Inferior parietal cortex (tissue), 1 donor: ENCODE measurements at regions not wholly inside any gene's neighbourhood (a gene's known extent, or its start where the extent isn't known, plus 50 kb on each side); places are given as distances from the start of the nearest gene placed in this dataset.
"Not testable (repeated sequence)": the region's sequence is repeated elsewhere in the genome, so short reads cannot be mapped to it uniquely, and the experiment has no call there.

Experiments used
- DNase-seq: peaks from one replicate; pipeline ENCODE4 v3.0.0-alpha.2; 2016; ENCODE audit errors: extremely low spot score

- DNase-seq, result no peak
These were observed 401.4 kb upstream of the PTCHD4 start for GRCh38 chr6:48512390-48512789.

GRCh38 chr6:48511378-48511777, 400.4 kb upstream of the PTCHD4 start:
- no peak for DNase-seq

DNA sequence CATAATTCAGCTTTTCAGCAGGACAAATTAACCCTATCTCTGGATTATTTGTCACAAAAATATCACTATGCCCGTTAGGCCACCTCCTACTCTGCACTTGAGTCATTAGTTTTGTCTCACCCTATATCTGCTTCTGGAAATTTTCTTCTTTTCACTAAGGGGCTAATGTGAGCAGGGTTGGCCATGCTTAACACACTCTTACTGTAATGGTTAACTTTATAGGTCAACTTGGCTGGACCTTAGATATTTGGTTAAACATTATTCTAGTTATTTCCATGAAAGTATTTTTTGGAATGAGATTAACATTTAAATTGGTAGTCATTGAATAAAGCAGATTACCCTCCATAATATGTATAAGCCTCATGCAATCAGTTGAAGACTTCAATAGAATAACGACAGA, 394.6 kb upstream of the PTCHD4 start:
- no peak for DNase-seq

- DNase-seq, result not testable (repeated sequence)
These were observed 382.4 kb upstream of the PTCHD4 start for GRCh38 chr6:48493432-48493831.

DNA sequence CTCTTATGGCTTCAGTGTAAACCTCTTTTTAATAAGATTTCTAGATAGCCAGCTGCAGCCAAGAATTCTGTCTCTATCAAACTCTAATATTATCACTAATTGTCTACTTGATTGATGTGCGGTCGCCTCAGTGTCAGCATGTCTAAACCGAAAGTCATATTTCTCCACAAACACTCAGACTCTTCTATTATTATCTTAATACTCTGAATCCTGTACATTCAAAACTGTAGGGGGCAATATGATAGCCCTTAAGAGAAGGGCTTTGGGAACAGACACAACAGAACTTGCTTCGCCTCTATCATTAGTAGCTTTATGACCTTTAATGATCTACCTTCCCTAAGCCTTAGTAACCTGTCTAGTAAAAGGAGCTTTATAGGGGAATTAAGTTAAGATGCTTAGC, 379.7 kb upstream of the PTCHD4 start:
- no peak for DNase-seq

DNA sequence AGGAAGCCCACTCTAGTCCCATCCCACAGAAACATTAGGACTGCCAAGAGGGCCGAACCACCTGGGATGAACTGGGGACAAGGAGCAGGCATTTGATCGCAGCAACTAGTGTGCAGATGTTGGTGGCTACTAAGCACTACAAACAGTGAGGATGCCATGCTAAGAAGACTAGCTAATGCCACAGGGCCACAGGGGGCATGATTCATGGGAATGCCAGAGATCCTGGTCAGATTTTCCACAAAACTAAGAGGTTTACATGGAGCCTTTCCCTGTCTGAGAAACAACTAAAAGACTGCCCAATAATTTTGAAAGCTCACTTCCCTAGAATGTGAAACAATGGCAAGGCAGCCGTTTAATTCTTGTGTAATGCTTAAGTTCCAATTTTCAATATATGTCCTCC, 375.9 kb upstream of the PTCHD4 start:
- no peak for DNase-seq

- DNase-seq, result no peak
These were observed 375.4 kb upstream of the PTCHD4 start for GRCh38 chr6:48486373-48486772.

DNA sequence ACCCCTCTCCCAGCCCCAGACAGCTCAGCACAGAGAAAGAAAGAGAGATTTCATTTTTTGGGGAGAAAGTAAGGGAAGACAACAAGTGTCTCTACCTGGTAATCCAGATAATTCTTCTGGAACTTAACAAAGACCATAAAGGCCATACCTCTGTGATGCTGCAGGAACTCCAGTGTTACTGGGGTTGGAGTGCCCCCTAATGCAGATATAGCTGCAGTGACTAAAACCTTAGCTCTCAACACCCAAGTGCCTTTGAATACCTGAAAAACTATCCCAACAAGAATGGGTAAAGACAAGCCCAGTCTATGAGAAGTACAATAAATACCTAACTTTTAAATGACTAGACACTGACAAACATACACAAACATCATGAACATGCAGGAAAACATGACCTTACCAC, 365.3 kb upstream of the PTCHD4 start:
- DNase-seq, result no peak

GRCh38 chr6:48475275-48475674, 364.3 kb upstream of the PTCHD4 start:
- no peak for DNase-seq

DNA sequence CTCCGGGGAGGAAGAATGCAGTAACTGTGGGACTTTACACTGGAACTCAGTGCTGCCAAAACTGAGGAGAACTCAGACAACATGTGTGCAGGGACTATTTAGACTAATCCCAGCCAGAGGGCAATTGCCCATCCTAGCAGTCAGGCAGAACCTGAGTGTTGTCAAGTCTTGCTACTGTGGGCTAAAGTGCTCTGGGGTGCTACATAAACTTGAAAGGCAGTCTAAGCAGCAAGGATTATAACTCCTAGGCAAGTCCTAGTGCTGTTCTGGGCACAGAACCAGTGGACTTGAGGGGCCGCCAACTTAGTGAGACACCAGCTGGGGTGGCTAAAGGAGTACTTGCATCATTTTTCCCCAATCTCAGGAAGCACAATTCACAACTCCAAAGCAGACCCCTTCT, 363.8 kb upstream of the PTCHD4 start:
- no peak for DNase-seq

GRCh38 chr6:48474136-48474535, 363.1 kb upstream of the PTCHD4 start:
- DNase-seq, result no peak

- DNase-seq, result no peak
These were observed 361.5 kb upstream of the PTCHD4 start for GRCh38 chr6:48472535-48472934.

DNA sequence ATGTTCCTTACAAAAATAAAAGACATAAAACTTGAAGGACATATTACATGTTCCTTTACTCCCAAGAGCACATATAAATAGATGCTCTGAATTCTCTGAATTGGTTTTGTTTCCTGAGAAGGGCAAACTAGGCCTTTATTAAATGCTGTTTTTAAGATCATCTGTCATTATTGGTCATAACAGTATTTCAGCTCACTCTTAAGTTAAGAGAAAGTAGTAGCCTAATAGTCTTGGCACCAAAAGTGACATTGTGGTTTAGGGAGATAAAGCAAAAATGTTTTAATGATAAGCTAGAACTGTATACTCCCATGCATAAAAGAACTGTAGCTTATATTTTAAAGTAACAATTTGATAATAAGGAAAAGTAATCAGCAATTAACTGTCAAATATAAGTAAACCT, 361.1 kb upstream of the PTCHD4 start:
- DNase-seq, result no peak

- no peak for DNase-seq
These were observed 360.3 kb upstream of the PTCHD4 start for GRCh38 chr6:48471326-48471725.

- no peak for DNase-seq
These were observed 338.0 kb upstream of the PTCHD4 start for GRCh38 chr6:48449002-48449401.

DNA sequence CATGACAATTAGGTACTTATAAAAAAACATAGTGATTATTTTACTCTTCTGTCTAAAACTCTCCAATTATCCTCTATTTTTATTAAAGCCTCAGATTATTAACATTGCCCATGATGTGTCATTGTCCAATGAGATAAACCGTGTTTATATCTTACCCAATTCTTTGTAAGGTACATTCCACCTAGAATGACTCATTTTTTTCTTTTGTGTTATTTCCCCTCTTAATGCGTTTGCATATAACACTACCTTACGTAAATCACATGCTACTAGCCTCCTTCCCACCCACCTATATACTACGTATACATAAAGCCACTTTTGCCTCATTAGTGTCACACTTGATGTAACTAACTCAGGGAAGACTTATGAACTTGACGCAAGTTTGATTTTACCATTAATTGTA, 336.3 kb upstream of the PTCHD4 start:
- DNase-seq, result no peak

- no peak for DNase-seq
These were observed 318.6 kb upstream of the PTCHD4 start for GRCh38 chr6:48429610-48430009.

- no peak for DNase-seq
These were observed 318.0 kb upstream of the PTCHD4 start for GRCh38 chr6:48429021-48429420.

GRCh38 chr6:48426636-48427035, 315.6 kb upstream of the PTCHD4 start:
- no peak for DNase-seq

DNA sequence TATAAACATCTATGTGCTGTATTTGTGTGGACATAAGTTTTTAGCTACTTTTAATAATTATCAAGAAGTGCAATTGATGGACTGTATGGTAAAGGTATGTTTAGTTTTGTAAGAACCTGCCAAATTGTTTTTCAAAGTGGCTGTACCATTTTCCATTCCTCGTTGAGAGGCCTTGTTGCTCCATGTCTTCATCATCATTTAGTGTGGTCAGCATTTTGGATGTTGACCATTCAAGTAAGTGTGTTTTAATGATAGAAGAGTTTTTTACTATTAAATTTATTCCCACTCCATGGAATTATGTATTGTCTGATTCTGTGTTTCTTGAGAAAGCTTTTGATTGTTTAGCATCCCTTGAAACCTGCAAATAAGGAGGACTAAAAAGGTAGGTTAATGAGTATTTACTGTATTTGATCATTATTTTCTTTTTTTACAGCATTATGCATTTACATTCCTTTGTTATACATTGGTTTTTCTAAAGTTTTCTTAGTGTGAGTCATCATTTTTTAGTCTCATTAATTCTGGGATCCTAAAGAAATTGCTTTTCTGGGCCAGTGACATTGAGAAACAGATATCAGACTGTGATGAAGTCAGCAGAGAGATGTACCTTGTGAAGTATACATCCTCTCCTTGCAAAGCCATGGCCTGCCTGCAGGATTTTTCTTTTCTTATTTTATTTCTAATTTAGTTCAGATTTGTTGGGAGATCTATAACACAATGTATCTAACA, 312.8 kb upstream of the PTCHD4 start:
- DNase-seq, result no peak

GRCh38 chr6:48419992-48420391, 309.0 kb upstream of the PTCHD4 start:
- no peak for DNase-seq

DNA sequence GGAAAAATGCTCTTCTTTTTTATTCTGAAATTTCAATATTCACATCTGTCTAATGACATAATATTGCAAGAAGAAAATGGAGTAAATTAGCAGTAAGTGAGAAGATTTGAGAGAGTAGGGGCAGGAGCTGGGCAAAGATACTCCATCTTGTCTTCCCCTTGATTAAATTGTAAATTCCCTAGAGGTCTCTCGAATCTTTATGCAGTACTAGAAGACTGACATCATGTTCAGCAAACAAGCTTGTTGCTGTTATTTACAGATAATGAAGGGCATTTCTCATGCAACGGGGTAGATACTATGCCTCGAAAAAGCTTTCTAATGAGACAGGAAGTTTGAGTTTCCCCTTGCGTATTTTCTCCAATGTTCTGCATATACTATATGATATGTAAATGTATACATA, 306.9 kb upstream of the PTCHD4 start:
- DNase-seq, result no peak

DNA sequence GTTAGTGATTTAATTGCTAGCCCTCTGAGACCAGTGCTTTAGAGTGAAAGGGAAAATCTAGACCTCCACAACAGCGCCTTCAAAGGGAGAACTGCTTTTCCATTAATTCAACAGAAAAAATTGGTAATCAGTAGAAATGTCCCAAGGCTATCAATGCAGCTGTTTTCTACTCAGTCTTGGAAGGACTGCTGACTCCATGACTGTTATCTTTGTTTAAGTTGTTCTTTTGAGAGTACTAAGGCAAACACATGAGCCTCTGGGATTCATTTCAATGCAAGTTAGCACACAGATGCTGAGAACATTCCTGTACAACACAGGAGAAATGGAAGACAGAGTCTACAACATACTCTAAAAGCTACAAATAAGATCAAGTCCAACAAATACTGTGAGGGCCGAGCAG, 301.7 kb upstream of the PTCHD4 start:
- DNase-seq, result no peak

- no peak for DNase-seq
These were observed 293.9 kb upstream of the PTCHD4 start for GRCh38 chr6:48404927-48405326.
